K562 (cell line): ENCODE measurements at regions not wholly inside any gene's neighbourhood (a gene's known extent, or its start where the extent isn't known, plus 50 kb on each side); places are given as distances from the start of the nearest gene placed in this dataset.

Source experiments
- ATAC-seq: fragments of 200-7000 bp; cut with Tn5 transposase; 3 replicates; pipeline ENCODE4 v1.9.1; 2020; ENCODE audit warnings: moderate library complexity
- BruUV-seq: library from RNA; stranded (reverse); fragments of 400-500 nt; replicated peaks from 2 replicates; lab custom pipeline; 2021; lab: Mats Ljungman, UMichigan
- CTCF ChIA-PET: fragments of 300-600 bp; formaldehyde crosslinking; extraction: SDS; loops from one replicate; lab custom pipeline; 2021; ENCODE audit warnings: low intra/inter-chr PET ratio; lab: Yijun Ruan, JAX
- POLR2A ChIA-PET: fragments of 300-600, 350-650 bp; sonication (Branson Sonifier 250); formaldehyde crosslinking; extraction: SDS; loops from one replicate; lab custom pipeline; 2021; ENCODE audit warnings: antibody characterized with exemption, inconsistent platforms; lab: Yijun Ruan, JAX
- DNase-seq, 4 experiments: peaks; one replicate each; pipeline versions ENCODE4 v3.0.0 to v3.0.0-alpha.2; 2011 to 2018; ENCODE audit warnings: low spot score in 3 of 4, mixed read lengths in 3 of 4; ENCODE audit errors: extremely low read depth in 1 of 4
- FAIRE-seq: peaks from 2 replicates; lab custom pipeline; 2011; peaks lifted over from hg19 to GRCh38; lab: Jason Lieb, UNC
- H2AFZ ChIP-seq: 2 replicates; pipeline ENCODE4 v1.6.0; 2011; ENCODE audit warnings: low read depth, low read length, control low read depth, inconsistent platforms
- H3K27ac ChIP-seq: fragments of 200-600 bp; 3 replicates; pipeline ENCODE4 v1.8.0; 2011; ENCODE audit warnings: low read depth, mild to moderate bottlenecking, control low read depth, inconsistent platforms, low read length, moderate library complexity, mixed read lengths; ENCODE audit errors: extremely low read depth
- H3K27me3 ChIP-seq, 2 experiments: fragments of 300-600 bp in 1 of 2; 2 replicates in 1 of 2; 3 replicates in 1 of 2; pipeline versions ENCODE4 v1.6.0 to v1.8.0; 2011; ENCODE audit warnings: inconsistent platforms in 2 of 2, low read length in 2 of 2, mild to moderate bottlenecking in 1 of 2, mixed read lengths in 1 of 2, moderate library complexity in 1 of 2; ENCODE audit not compliant: control insufficient read depth in 2 of 2, insufficient read depth in 2 of 2
- H3K36me3 ChIP-seq: fragments of 300-600 bp; 3 replicates; pipeline ENCODE4 v1.8.0; 2011; ENCODE audit warnings: mild to moderate bottlenecking, low read length, inconsistent platforms; ENCODE audit not compliant: control insufficient read depth, insufficient read depth
- H3K4me1 ChIP-seq, 2 experiments: fragments of 200-600 bp in 1 of 2; replicated peaks in 1 of 2; 2 replicates in 1 of 2; 3 replicates in 1 of 2; pipeline versions ENCODE4 v1.5.1 to v1.8.0; 2011; ENCODE audit warnings: inconsistent platforms in 2 of 2, low read length in 2 of 2, mild to moderate bottlenecking in 1 of 2, mixed read lengths in 1 of 2, moderate library complexity in 1 of 2; ENCODE audit not compliant: control insufficient read depth in 2 of 2, insufficient read depth in 2 of 2
- H3K4me2 ChIP-seq: 2 replicates; pipeline ENCODE4 v1.6.1; 2011; ENCODE audit warnings: low read length, control low read depth, inconsistent platforms, mixed read lengths; ENCODE audit not compliant: insufficient read depth
- H3K4me3 ChIP-seq: fragments of 200-600 bp; sonication (generic), shearing (Covaris generic); 2 replicates; pipeline ENCODE4 v1.5.1; 2016; ENCODE audit warnings: control low read depth, inconsistent platforms
- H3K79me2 ChIP-seq: fragments of 200-600 bp; 3 replicates; pipeline ENCODE4 v1.8.0; 2011; ENCODE audit warnings: low read length, inconsistent platforms; ENCODE audit not compliant: control insufficient read depth, insufficient read depth
- H3K9ac ChIP-seq, 2 experiments: 2 replicates each; pipeline versions ENCODE4 v1.6.0 to v1.6.1; 2011; ENCODE audit warnings: low read depth in 2 of 2, low read length in 2 of 2, control low read depth in 1 of 2, inconsistent platforms in 1 of 2, mild to moderate bottlenecking in 1 of 2, mixed read lengths in 1 of 2; ENCODE audit not compliant: insufficient read depth in 1 of 2
- H3K9me1 ChIP-seq: one replicate; pipeline ENCODE4 v1.6.0; 2011; ENCODE audit warnings: inconsistent platforms, mild to moderate bottlenecking, low read length, moderate library complexity; ENCODE audit not compliant: control insufficient read depth, insufficient read depth
- H3K9me3 ChIP-seq: replicated peaks from 2 replicates; pipeline ENCODE4 v1.5.1; 2011; ENCODE audit warnings: low read depth, low read length, inconsistent platforms; ENCODE audit not compliant: control insufficient read depth, insufficient read depth
- H4K20me1 ChIP-seq: replicated peaks from 2 replicates; pipeline ENCODE4 v1.6.1; 2011; ENCODE audit warnings: low read length, inconsistent platforms, mixed read lengths; ENCODE audit not compliant: control insufficient read depth, insufficient read depth
- BCOR ChIP-seq: fragments of 450-650 bp; IDR thresholded peaks from 2 replicates; pipeline ENCODE4 v1.6.1; 2016
- CREB3 ChIP-seq: fragments of 450-650 bp; conservative IDR thresholded peaks from 2 replicates; pipeline ENCODE4 v1.6.1; 2016; ENCODE audit warnings: missing genetic modification characterization, low read depth, mild to moderate bottlenecking, missing compliant biosample characterization, moderate library complexity
- MAFG ChIP-seq: fragments of 450-650 bp; conservative IDR thresholded peaks from 2 replicates; pipeline ENCODE4 v1.6.1; 2016; ENCODE audit warnings: missing genetic modification characterization, missing compliant biosample characterization
- NCOA4 ChIP-seq: fragments of 450-650 bp; IDR thresholded peaks from 2 replicates; pipeline ENCODE4 v1.6.1; 2018; ENCODE audit warnings: mild to moderate bottlenecking; ENCODE audit not compliant: partially characterized antibody
- RBM17 ChIP-seq: fragments of 200-400 bp; formaldehyde crosslinking; IDR thresholded peaks from 2 replicates; pipeline ENCODE4 v1.6.1; 2017; ENCODE audit warnings: low read depth, mild to moderate bottlenecking, low read length, borderline replicate concordance
- SUPT5H ChIP-seq: fragments of 450-650 bp; IDR thresholded peaks from 2 replicates; pipeline ENCODE4 v1.6.1; 2016
- WGBS: fragments of 100-300 bp; shearing (Covaris generic); methylation state at CpG from one replicate; pipeline ENCODE4 v1.1.6; 2016; ENCODE audit warnings: low coverage, mixed read lengths; ENCODE audit not compliant: insufficient coverage; ENCODE audit errors: missing lambda C conversion rate; 5-methylcytosine and 5-hydroxymethylcytosine counted together
- in situ Hi-C: fragments of 300-500 bp; cut with MboI; formaldehyde crosslinking; loops from 4 replicates; pipeline ENCODE4 v1.15.0; 2018; ENCODE audit warnings: inconsistent platforms, mixed read lengths
- intact Hi-C: fragments of 100-400 bp; cut with micrococcal nuclease; formaldehyde crosslinking; loops from 2 replicates; pipeline ENCODE4 v1.14.2; 2022
- TF ChIP-seq, protein P1 (sequence below): fragments of 250-450 bp; sonication (Bioruptor Pico); IDR thresholded peaks from 2 replicates; pipeline ENCODE4 v1.5.0; 2021

GRCh38 chr4:10342866-10343265 is 114.4 kb downstream of the ZNF518B start:
- DNase-seq, result no peak
- no TSS peak for BruUV-seq
- H3K4me2 ChIP-seq, result no peak overlapping the region
- FAIRE-seq, result no peak
- H3K27me3 ChIP-seq, result no peaks in the 10 kb centered on the region
- TF ChIP-seq RBM17, result no peak
- no peak for TF ChIP-seq CREB3 (tag)
- TF ChIP-seq, protein P1, sequence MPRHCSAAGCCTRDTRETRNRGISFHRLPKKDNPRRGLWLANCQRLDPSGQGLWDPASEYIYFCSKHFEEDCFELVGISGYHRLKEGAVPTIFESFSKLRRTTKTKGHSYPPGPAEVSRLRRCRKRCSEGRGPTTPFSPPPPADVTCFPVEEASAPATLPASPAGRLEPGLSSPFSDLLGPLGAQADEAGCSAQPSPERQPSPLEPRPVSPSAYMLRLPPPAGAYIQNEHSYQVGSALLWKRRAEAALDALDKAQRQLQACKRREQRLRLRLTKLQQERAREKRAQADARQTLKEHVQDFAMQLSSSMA (CRISPR knock-in tag), result no peak
- no peak for TF ChIP-seq NCOA4
- TF ChIP-seq BCOR, result no peak
- no peak for TF ChIP-seq SUPT5H
- no peak for TF ChIP-seq MAFG (tag)
- TF ChIP-seq, all 486 proteins: peak for 0
- Histone ChIP-seq H4K20me1 (no peaks in the 10 kb centered on the region), H3K27ac (no peak overlapping the region), H3K9ac (no peak overlapping the region), H3K9me3 (no peaks in the 10 kb centered on the region), H3K79me2 (no peaks in the 10 kb centered on the region), H3K4me1 (peaks cover 12 to 34% of the 10 kb centered on the region in 2 experiments), H3K36me3 (no peaks in the 10 kb centered on the region), H3K4me3 (no peak overlapping the region), H2AFZ (no peak overlapping the region), H3K9me1 (no peaks in the 10 kb centered on the region)
- 83% methylated on average over 2 of the region's 2 CpGs for WGBS
- in situ Hi-C loops (no loop called here), intact Hi-C loops (no loop called here)
- ChIA-PET CTCF (no interaction called here), POLR2A (interaction anchor here (1.1 kb wide), 1 partner anchor 225 kb away, joined by 5 read pairs; no protein-coding TSS in a partner anchor)
- no peak for ATAC-seq
